Urinary bladder (tissue), 3 donors: ENCODE measurements at regions not wholly inside any gene's neighbourhood (a gene's known extent, or its start where the extent isn't known, plus 50 kb on each side); places are given as distances from the start of the nearest gene placed in this dataset.
"Not testable (repeated sequence)": the region's sequence is repeated elsewhere in the genome, so short reads cannot be mapped to it uniquely, and the experiment has no call there.

Source experiments
- DNase-seq: peaks from one replicate; pipeline ENCODE4 v3.0.0-alpha.2; 2015; ENCODE audit errors: extremely low spot score
- H3K27ac ChIP-seq: one replicate; pipeline ENCODE4 v1.5.1; 2013; ENCODE audit warnings: low read depth, mild to moderate bottlenecking, moderate library complexity
- H3K36me3 ChIP-seq: one replicate; pipeline ENCODE4 v1.6.1; 2013; ENCODE audit warnings: mild to moderate bottlenecking, moderate library complexity; ENCODE audit not compliant: insufficient read depth
- H3K4me1 ChIP-seq: one replicate; pipeline ENCODE4 v1.6.1; 2013; ENCODE audit warnings: mild to moderate bottlenecking, moderate library complexity; ENCODE audit not compliant: insufficient read depth
- H3K4me3 ChIP-seq: one replicate; pipeline ENCODE4 v1.5.1; 2013; ENCODE audit warnings: low read depth, low read length
- WGBS: extraction: QIAGEN DNeasy Blood & Tissue Kit; methylation state at CpG from one replicate; pipeline ENCODE4 v1.1.7; 2013; 5-methylcytosine and 5-hydroxymethylcytosine counted together
- donor health status: healthy with polysubstance abuse.
- donor health status: healthy.

GRCh38 chr2:123656590-123656989 is 368.5 kb upstream of the CNTNAP5 start:
- Histone ChIP-seq H3K27ac (no peak overlapping the region), H3K4me3 (no peak overlapping the region), H3K36me3 (no peaks in the 10 kb centered on the region), H3K4me1 (no peaks in the 10 kb centered on the region)
- 62% methylated on average over 4 of the region's 4 CpGs for WGBS
- no peak for DNase-seq

GRCh38 chr2:123659120-123659519 is 366.0 kb upstream of the CNTNAP5 start:
- no peaks in the 10 kb centered on the region for H3K36me3 ChIP-seq
- DNase-seq = no peak
- H3K4me3 ChIP-seq = no peak overlapping the region
- H3K27ac ChIP-seq = no peak overlapping the region
- H3K4me1 ChIP-seq = no peaks in the 10 kb centered on the region
- WGBS = 93% methylated on average over 1 of the region's 1 CpG

- Histone ChIP-seq H3K4me1 (no peaks in the 10 kb centered on the region), H3K4me3 (no peak overlapping the region), H3K36me3 (no peaks in the 10 kb centered on the region), H3K27ac (no peak overlapping the region)
- DNase-seq = no peak
These were observed 354.8 kb upstream of the CNTNAP5 start for GRCh38 chr2:123670286-123670685.

GRCh38 chr2:123683797-123684196 is 341.3 kb upstream of the CNTNAP5 start:
- not testable (repeated sequence) for H3K27ac ChIP-seq, H3K4me1 ChIP-seq, DNase-seq, H3K4me3 ChIP-seq, H3K36me3 ChIP-seq
- 97% methylated on average over 23 of the region's 23 CpGs for WGBS

- Histone ChIP-seq H3K4me1 (no peaks in the 10 kb centered on the region), H3K4me3 (no peak overlapping the region), H3K27ac (no peak overlapping the region), H3K36me3 (no peaks in the 10 kb centered on the region)
- WGBS = 96% methylated on average over 11 of the region's 11 CpGs
- no peak for DNase-seq
These were observed 338.0 kb upstream of the CNTNAP5 start for GRCh38 chr2:123687064-123687463.

GRCh38 chr2:123688231-123688940 is 336.7 kb upstream of the CNTNAP5 start:
- Histone ChIP-seq H3K4me3 (no peak overlapping the region), H3K4me1 (no peaks in the 10 kb centered on the region), H3K36me3 (no peaks in the 10 kb centered on the region), H3K27ac (no peak overlapping the region)
- WGBS = 59% methylated on average over 16 of the region's 16 CpGs
- DNase-seq = no peak

- 88% methylated on average over 2 of the region's 2 CpGs for WGBS
- Histone ChIP-seq H3K4me1 (no peaks in the 10 kb centered on the region), H3K36me3 (no peaks in the 10 kb centered on the region), H3K27ac (no peak overlapping the region), H3K4me3 (no peak overlapping the region)
- no peak for DNase-seq
These were observed 333.0 kb upstream of the CNTNAP5 start for GRCh38 chr2:123692121-123692520.

- no peak for DNase-seq
- Histone ChIP-seq H3K4me3 (no peak overlapping the region), H3K27ac (no peak overlapping the region), H3K4me1 (no peaks in the 10 kb centered on the region), H3K36me3 (no peaks in the 10 kb centered on the region)
- WGBS = 75% methylated on average over 1 of the region's 1 CpG
These were observed 331.3 kb upstream of the CNTNAP5 start for GRCh38 chr2:123693836-123694235.

GRCh38 chr2:123695426-123695825 is 329.7 kb upstream of the CNTNAP5 start:
- Histone ChIP-seq H3K27ac (no peak overlapping the region), H3K4me1 (no peaks in the 10 kb centered on the region), H3K36me3 (no peaks in the 10 kb centered on the region), H3K4me3 (no peak overlapping the region)
- 55% methylated on average over 4 of the region's 4 CpGs for WGBS
- DNase-seq = no peak

- H3K4me3 ChIP-seq = no peak overlapping the region
- no peaks in the 10 kb centered on the region for H3K4me1 ChIP-seq
- H3K36me3 ChIP-seq = no peaks in the 10 kb centered on the region
- H3K27ac ChIP-seq = no peak overlapping the region
- WGBS = 81% methylated on average over 4 of the region's 4 CpGs
- no peak for DNase-seq
These were observed 329.1 kb upstream of the CNTNAP5 start for GRCh38 chr2:123696021-123696420.

- Histone ChIP-seq H3K4me3 (no peak overlapping the region), H3K4me1 (no peaks in the 10 kb centered on the region), H3K27ac (no peak overlapping the region), H3K36me3 (no peaks in the 10 kb centered on the region)
- no peak for DNase-seq
These were observed 328.2 kb upstream of the CNTNAP5 start for GRCh38 chr2:123696799-123697410.

GRCh38 chr2:123715467-123715982 is 309.6 kb upstream of the CNTNAP5 start:
- H3K36me3 ChIP-seq = no peaks in the 10 kb centered on the region
- no peak for DNase-seq
- WGBS = 93% methylated on average over 3 of the region's 3 CpGs
- no peaks in the 10 kb centered on the region for H3K4me1 ChIP-seq
- no peak overlapping the region for H3K4me3 ChIP-seq
- no peak overlapping the region for H3K27ac ChIP-seq

GRCh38 chr2:123717636-123718334 is 307.3 kb upstream of the CNTNAP5 start:
- DNase-seq = peak; percentile 35
- Histone ChIP-seq H3K4me3 (no peak overlapping the region), H3K27ac (no peak overlapping the region), H3K4me1 (no peaks in the 10 kb centered on the region), H3K36me3 (no peaks in the 10 kb centered on the region)
- 49% methylated on average over 5 of the region's 5 CpGs for WGBS

GRCh38 chr2:123720760-123721159 is 304.3 kb upstream of the CNTNAP5 start:
- WGBS = 80% methylated on average over 4 of the region's 4 CpGs
- H3K4me3 ChIP-seq = no peak overlapping the region
- no peaks in the 10 kb centered on the region for H3K4me1 ChIP-seq
- no peaks in the 10 kb centered on the region for H3K36me3 ChIP-seq
- DNase-seq = no peak
- H3K27ac ChIP-seq = no peak overlapping the region
